BE2C (cell line): ENCODE measurements at regions not wholly inside any gene's neighbourhood (a gene's known extent, or its start where the extent isn't known, plus 50 kb on each side); places are given as distances from the start of the nearest gene placed in this dataset.

Experiments
- DNase-seq: peaks from one replicate; pipeline ENCODE4 v3.0.0-alpha.2; 2020
- H3K27me3 ChIP-seq: fragments of 250-450 bp; sonication (Bioruptor Pico); 2 replicates; pipeline ENCODE4 v1.5.1; 2020; ENCODE audit warnings: mild to moderate bottlenecking
- H3K36me3 ChIP-seq: fragments of 250-450 bp; sonication (Bioruptor Pico); 2 replicates; pipeline ENCODE4 v1.5.1; 2020; ENCODE audit warnings: mild to moderate bottlenecking
- H3K4me1 ChIP-seq: fragments of 250-450 bp; sonication (Bioruptor Pico); 2 replicates; pipeline ENCODE4 v1.5.1; 2020
- H3K4me3 ChIP-seq: 2 replicates; pipeline ENCODE4 v1.5.1; 2011; ENCODE audit warnings: low read depth, low read length
- H3K9me3 ChIP-seq: fragments of 250-450 bp; sonication (Bioruptor Pico); 2 replicates; pipeline ENCODE4 v1.5.1; 2020
- CTCF ChIP-seq: IDR thresholded peaks from 2 replicates; pipeline ENCODE4 v1.5.1; 2012; ENCODE audit warnings: mild to moderate bottlenecking, low read depth, low read length

GRCh38 chr5:68884144-68884754, 209.6 kb upstream of the SLC30A5 start:
- no peak for TF ChIP-seq CTCF
- Histone ChIP-seq H3K4me1 (peaks cover 13% of the 10 kb centered on the region), H3K27me3 (no peaks in the 10 kb centered on the region)

GRCh38 chr5:68884883-68885282, 208.9 kb upstream of the SLC30A5 start:
- H3K4me3 ChIP-seq = no peak overlapping the region
- peaks cover 13% of the 10 kb centered on the region for H3K4me1 ChIP-seq
- no peaks in the 10 kb centered on the region for H3K9me3 ChIP-seq
- H3K36me3 ChIP-seq = no peaks in the 10 kb centered on the region
- DNase-seq = no peak
- no peaks in the 10 kb centered on the region for H3K27me3 ChIP-seq
- TF ChIP-seq CTCF = peak; percentile 70

More at GRCh38 chr5:68884144-68884754, 209.6 kb upstream of the SLC30A5 start:
- H3K36me3 ChIP-seq = no peaks in the 10 kb centered on the region
- no peak for DNase-seq
- H3K9me3 ChIP-seq = no peaks in the 10 kb centered on the region
- no peak overlapping the region for H3K4me3 ChIP-seq

GRCh38 chr5:68886814-68887213, 207.0 kb upstream of the SLC30A5 start:
- DNase-seq = no peak
- H3K4me1 ChIP-seq = peaks cover 6% of the 10 kb centered on the region; the same call in 1 of the 2 replicates
- no peak for TF ChIP-seq CTCF
- no peaks in the 10 kb centered on the region for H3K27me3 ChIP-seq
- no peaks in the 10 kb centered on the region for H3K36me3 ChIP-seq
- H3K9me3 ChIP-seq = no peaks in the 10 kb centered on the region
- H3K4me3 ChIP-seq = no peak overlapping the region

GRCh38 chr5:68891718-68892117, 202.1 kb upstream of the SLC30A5 start:
- TF ChIP-seq CTCF = no peak
- Histone ChIP-seq H3K27me3 (no peaks in the 10 kb centered on the region), H3K9me3 (no peaks in the 10 kb centered on the region), H3K4me3 (no peak overlapping the region), H3K36me3 (no peaks in the 10 kb centered on the region), H3K4me1 (no peaks in the 10 kb centered on the region)
- DNase-seq = no peak

GRCh38 chr5:68894673-68895072, 199.1 kb upstream of the SLC30A5 start:
- no peaks in the 10 kb centered on the region for H3K9me3 ChIP-seq
- H3K27me3 ChIP-seq = no peaks in the 10 kb centered on the region
- no peak overlapping the region for H3K4me3 ChIP-seq
- DNase-seq = no peak
- no peak for TF ChIP-seq CTCF
- H3K4me1 ChIP-seq = no peaks in the 10 kb centered on the region
- H3K36me3 ChIP-seq = no peaks in the 10 kb centered on the region

GRCh38 chr5:68898951-68899471, 194.8 kb upstream of the SLC30A5 start:
- Histone ChIP-seq H3K9me3 (no peaks in the 10 kb centered on the region), H3K4me1 (no peaks in the 10 kb centered on the region), H3K36me3 (no peaks in the 10 kb centered on the region), H3K4me3 (no peak overlapping the region), H3K27me3 (no peaks in the 10 kb centered on the region)
- TF ChIP-seq CTCF = no peak
- no peak for DNase-seq
